GM12878 (cell line): ENCODE measurements at regions not wholly inside any gene's neighbourhood (a gene's known extent, or its start where the extent isn't known, plus 50 kb on each side); places are given as distances from the start of the nearest gene placed in this dataset.

Source experiments
- ATAC-seq: fragments of 200-7000 bp; cut with Tn5 transposase; 3 replicates; pipeline ENCODE4 v1.9.1; 2020; ENCODE audit warnings: mild to moderate bottlenecking, moderate library complexity
- BruUV-seq: library from RNA; stranded (reverse); fragments of 400-500 nt; replicated peaks from 2 replicates; lab custom pipeline; 2021; lab: Mats Ljungman, UMichigan
- CTCF ChIA-PET: fragments of 300-600 bp; sonication (Branson Sonifier 250); formaldehyde crosslinking; extraction: SDS; loops from one replicate; lab custom pipeline; 2021; ENCODE audit warnings: inconsistent platforms; lab: Yijun Ruan, JAX
- POLR2A ChIA-PET: fragments of 350-600 bp; formaldehyde crosslinking; extraction: SDS; loops from one replicate; lab custom pipeline; 2021; ENCODE audit warnings: inconsistent platforms; lab: Charles Lee
- RAD21 ChIA-PET: fragments of 300-600 bp; sonication (Branson Sonifier 250); formaldehyde crosslinking; loops from one replicate; lab custom pipeline; 2023; ENCODE audit warnings: antibody characterized with exemption; ENCODE audit not compliant: unreplicated experiment; lab: Charles Lee
- SMC1A ChIA-PET: fragments of 300-600 bp; sonication (Branson Sonifier 250); formaldehyde crosslinking; loops from one replicate; lab custom pipeline; 2023; ENCODE audit not compliant: unreplicated experiment, uncharacterized antibody; lab: Charles Lee
- DNase-seq: peaks from one replicate; pipeline ENCODE4 v3.0.0-alpha.2; 2011; ENCODE audit warnings: low read depth, low spot score
- FAIRE-seq: peaks from 3 replicates; lab custom pipeline; 2011; peaks lifted over from hg19 to GRCh38; lab: Jason Lieb, UNC
- H2AFZ ChIP-seq: 2 replicates; pipeline ENCODE4 v1.6.0; 2011; ENCODE audit warnings: low read depth, low read length, control low read depth; ENCODE audit not compliant: control insufficient read depth
- H3K27ac ChIP-seq: 2 replicates; pipeline ENCODE4 v1.5.1; 2011; ENCODE audit warnings: control low read depth; ENCODE audit not compliant: control insufficient read depth, insufficient read depth
- H3K27me3 ChIP-seq, 2 experiments: replicated peaks in 1 of 2; 2 replicates each; pipeline versions ENCODE4 v1.6.0 to v1.6.1; 2011; ENCODE audit warnings: low read length in 1 of 2; ENCODE audit not compliant: control insufficient read depth in 2 of 2, insufficient read depth in 2 of 2
- H3K36me3 ChIP-seq, 2 experiments: 2 replicates each; pipeline ENCODE4 v1.5.1; 2011; ENCODE audit warnings: low read length in 1 of 2; ENCODE audit not compliant: control insufficient read depth in 2 of 2, insufficient read depth in 2 of 2
- H3K4me1 ChIP-seq: 2 replicates; pipeline ENCODE4 v1.6.1; 2011; ENCODE audit warnings: mild to moderate bottlenecking, low read length, moderate library complexity, mixed read lengths; ENCODE audit not compliant: control insufficient read depth, insufficient read depth
- H3K4me2 ChIP-seq: 2 replicates; pipeline ENCODE4 v1.6.0; 2011; ENCODE audit warnings: control low read depth; ENCODE audit not compliant: control insufficient read depth, insufficient read depth
- H3K4me3 ChIP-seq: fragments of 200-600 bp; sonication (generic); 2 replicates; pipeline ENCODE4 v1.5.1; 2016
- H3K79me2 ChIP-seq: 2 replicates; pipeline ENCODE4 v1.6.0; 2011; ENCODE audit warnings: low read length; ENCODE audit not compliant: control insufficient read depth, insufficient read depth
- H3K9ac ChIP-seq: 2 replicates; pipeline ENCODE4 v1.8.0; 2011; ENCODE audit warnings: low read length, control low read depth, mixed read lengths; ENCODE audit not compliant: control insufficient read depth, insufficient read depth
- H3K9me3 ChIP-seq: replicated peaks from 3 replicates; pipeline ENCODE4 v1.5.1; 2011; ENCODE audit warnings: mild to moderate bottlenecking, low read length; ENCODE audit not compliant: control insufficient read depth, insufficient read depth
- H4K20me1 ChIP-seq: 2 replicates; pipeline ENCODE4 v1.6.0; 2011; ENCODE audit not compliant: control insufficient read depth, insufficient read depth
- ASH2L ChIP-seq: fragments of 300-600, 200-600 bp; sonication (generic); IDR thresholded peaks from 2 replicates; pipeline ENCODE4 v1.6.1; 2017; ENCODE audit warnings: low read depth, mild to moderate bottlenecking, borderline replicate concordance
- ATF3 ChIP-seq: IDR thresholded peaks from 2 replicates; pipeline ENCODE4 v1.6.1; 2011; ENCODE audit warnings: low read depth, mild to moderate bottlenecking, low read length, moderate library complexity, borderline replicate concordance; ENCODE audit errors: extremely low read depth
- CEBPB ChIP-seq, 2 experiments: fragments of 150-350 bp in 1 of 2; IDR thresholded peaks; 2 replicates each; pipeline ENCODE4 v1.6.1; 2012 to 2014; ENCODE audit warnings: low read depth in 2 of 2, low read length in 2 of 2, borderline replicate concordance in 1 of 2, inconsistent platforms in 1 of 2
- FOXK2 ChIP-seq: fragments of 450-650 bp; IDR thresholded peaks from 2 replicates; pipeline ENCODE4 v1.6.1; 2017; ENCODE audit warnings: mild to moderate bottlenecking, moderate library complexity
- KLF5 ChIP-seq: fragments of 450-650 bp; IDR thresholded peaks from 2 replicates; pipeline ENCODE4 v1.6.1; 2014; ENCODE audit warnings: mild to moderate bottlenecking; ENCODE audit not compliant: partially characterized antibody
- NFYA ChIP-seq: IDR thresholded peaks from 2 replicates; pipeline ENCODE4 v1.6.1; 2011; ENCODE audit warnings: low read depth, mild to moderate bottlenecking, low read length, improper control_type of control experiment, borderline replicate concordance
- POLR2A ChIP-seq: IDR thresholded peaks from 2 replicates; pipeline ENCODE4 v1.6.1; 2011; ENCODE audit warnings: low read depth, mild to moderate bottlenecking, low read length
- RAD21 ChIP-seq: IDR thresholded peaks from 2 replicates; pipeline ENCODE4 v1.6.1; 2011; ENCODE audit warnings: mild to moderate bottlenecking, low read depth, low read length, moderate library complexity; ENCODE audit not compliant: insufficient read depth
- RFX5 ChIP-seq: IDR thresholded peaks from 2 replicates; pipeline ENCODE4 v1.6.1; 2011; ENCODE audit warnings: low read depth, low read length, improper control_type of control experiment
- SIX5 ChIP-seq: IDR thresholded peaks from 2 replicates; pipeline ENCODE4 v1.6.1; 2011; ENCODE audit warnings: mild to moderate bottlenecking, low read depth, low read length, moderate library complexity; ENCODE audit not compliant: severe bottlenecking
- SMARCA5 ChIP-seq: fragments of 450-650 bp; IDR thresholded peaks from 2 replicates; pipeline ENCODE4 v1.6.1; 2017; ENCODE audit warnings: mild to moderate bottlenecking
- SMC3 ChIP-seq: IDR thresholded peaks from 2 replicates; pipeline ENCODE4 v1.6.1; 2011; ENCODE audit warnings: low read length, improper control_type of control experiment, borderline replicate concordance
- TCF3 ChIP-seq: IDR thresholded peaks from 2 replicates; pipeline ENCODE4 v1.6.1; 2012; ENCODE audit warnings: low read depth, mild to moderate bottlenecking, low read length, borderline replicate concordance; ENCODE audit not compliant: insufficient read depth
- TCF7 ChIP-seq: IDR thresholded peaks from 2 replicates; pipeline ENCODE4 v1.6.1; 2014; ENCODE audit warnings: antibody characterized with exemption, borderline replicate concordance
- ZBTB40 ChIP-seq: fragments of 450-650 bp; IDR thresholded peaks from 2 replicates; pipeline ENCODE4 v1.6.1; 2016; ENCODE audit warnings: mild to moderate bottlenecking, moderate library complexity, borderline replicate concordance
- WGBS: methylation state at CpG from one replicate; pipeline ENCODE4 v1.1.6; 2016; ENCODE audit warnings: low lambda C conversion rate; ENCODE audit not compliant: insufficient replicate concordance, insufficient coverage; ENCODE audit errors: missing lambda C conversion rate; 5-methylcytosine and 5-hydroxymethylcytosine counted together
- in situ Hi-C: fragments of 300-500 bp; cut with MboI; formaldehyde crosslinking; loops from 9 replicates; pipeline ENCODE4 v1.14.3; 2018; ENCODE audit warnings: mixed read lengths
- intact Hi-C: fragments of 100-400 bp; cut with micrococcal nuclease; formaldehyde crosslinking; loops from one replicate; pipeline ENCODE4 v1.14.2; 2022; ENCODE audit not compliant: unreplicated experiment

GRCh38 chr1:208652296-208653160 lies 408.3 kb upstream of the PLXNA2 start:
- Histone ChIP-seq H3K79me2 (no peaks in the 10 kb centered on the region), H3K4me2 (no peak overlapping the region), H2AFZ (no peak overlapping the region), H3K9ac (no peak overlapping the region), H3K27ac (no peak overlapping the region), H3K36me3 (no peaks in the 10 kb centered on the region), H3K9me3 (no peaks in the 10 kb centered on the region), H3K4me1 (no peaks in the 10 kb centered on the region), H4K20me1 (no peaks in the 10 kb centered on the region), H3K4me3 (no peak overlapping the region), H3K27me3 (no peaks in the 10 kb centered on the region)
- under 1% methylated on average over 8 of the region's 8 CpGs for WGBS
- in situ Hi-C loops (loop anchor here (10.0 kb wide), 1 partner anchor 552 kb away; no protein-coding TSS in a partner anchor), intact Hi-C loops (loop anchor here (1.0 to 5.0 kb wide), 3 partner anchors 540 to 596 kb away; no protein-coding TSS in a partner anchor)
- DNase-seq, result peak; percentile 8
- ChIA-PET RAD21 (interaction anchor here (0.5 to 1.6 kb wide), 3 partner anchors 217 to 596 kb away, joined by 3 to 5 read pairs (median 5); no protein-coding TSS in a partner anchor), CTCF (interaction anchor here (0.7 to 1.9 kb wide), 17 partner anchors 9 to 917 kb away, joined by 3 to 21 read pairs (median 3); no protein-coding TSS in a partner anchor), POLR2A (no interaction called here), SMC1A (interaction anchor here (0.6 to 1.7 kb wide), 6 partner anchors 9 to 596 kb away, joined by 3 to 5 read pairs (median 3); no protein-coding TSS in a partner anchor)
- peak; percentile 93 for FAIRE-seq
- peak; percentile 94 for ATAC-seq
- no TSS peak for BruUV-seq
- TF ChIP-seq POLR2A (no peak), RFX5 (no peak), TCF7 (no peak), FOXK2 (no peak), ATF3 (no peak), RAD21 (peak; percentile 65), KLF5 (no peak), ZBTB40 (no peak), SIX5 (no peak), CEBPB (IDR thresholded peaks at IDR 0.05; ENCODE audit: borderline replicate concordance in 1 of 2, low read depth in 2 of 2, low read length in 2 of 2) (no peak), SMC3 (peak; percentile 71), ASH2L (no peak), NFYA (no peak), TCF3 (no peak), SMARCA5 (no peak)
